ENCODE measurements at regions not wholly inside any gene's neighbourhood (a gene's known extent, or its start where the extent isn't known, plus 50 kb on each side); places are given as distances from the start of the nearest gene placed in this dataset.

DNA sequence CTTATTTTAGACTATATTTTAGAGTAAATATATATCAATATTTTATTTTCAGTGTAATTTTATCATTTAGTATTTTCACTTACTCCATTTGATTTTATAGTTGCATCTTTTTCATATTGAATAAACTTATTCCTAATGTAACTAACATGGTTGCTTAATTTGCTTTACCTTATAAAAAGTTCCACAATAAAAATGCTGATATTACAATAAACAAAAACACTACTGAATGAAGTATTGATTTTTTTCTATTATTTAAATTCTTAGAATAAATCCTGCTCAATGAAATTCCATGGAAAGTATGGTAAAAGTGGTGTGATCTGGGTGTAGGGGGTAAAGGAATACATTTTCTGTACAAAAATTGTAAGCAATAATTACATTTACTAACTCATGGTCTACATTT, 2074.9 kb upstream of the C9orf72 start:
- TF ChIP-seq, protein P1, sequence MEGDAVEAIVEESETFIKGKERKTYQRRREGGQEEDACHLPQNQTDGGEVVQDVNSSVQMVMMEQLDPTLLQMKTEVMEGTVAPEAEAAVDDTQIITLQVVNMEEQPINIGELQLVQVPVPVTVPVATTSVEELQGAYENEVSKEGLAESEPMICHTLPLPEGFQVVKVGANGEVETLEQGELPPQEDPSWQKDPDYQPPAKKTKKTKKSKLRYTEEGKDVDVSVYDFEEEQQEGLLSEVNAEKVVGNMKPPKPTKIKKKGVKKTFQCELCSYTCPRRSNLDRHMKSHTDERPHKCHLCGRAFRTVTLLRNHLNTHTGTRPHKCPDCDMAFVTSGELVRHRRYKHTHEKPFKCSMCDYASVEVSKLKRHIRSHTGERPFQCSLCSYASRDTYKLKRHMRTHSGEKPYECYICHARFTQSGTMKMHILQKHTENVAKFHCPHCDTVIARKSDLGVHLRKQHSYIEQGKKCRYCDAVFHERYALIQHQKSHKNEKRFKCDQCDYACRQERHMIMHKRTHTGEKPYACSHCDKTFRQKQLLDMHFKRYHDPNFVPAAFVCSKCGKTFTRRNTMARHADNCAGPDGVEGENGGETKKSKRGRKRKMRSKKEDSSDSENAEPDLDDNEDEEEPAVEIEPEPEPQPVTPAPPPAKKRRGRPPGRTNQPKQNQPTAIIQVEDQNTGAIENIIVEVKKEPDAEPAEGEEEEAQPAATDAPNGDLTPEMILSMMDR (IDR thresholded peaks at IDR 0.05) = no peak
- TF ChIP-seq POLR2AphosphoS5 (IDR thresholded peaks at IDR 0.05; ENCODE audit: low read depth, low read length) = no peak
- TF ChIP-seq, protein P2, sequence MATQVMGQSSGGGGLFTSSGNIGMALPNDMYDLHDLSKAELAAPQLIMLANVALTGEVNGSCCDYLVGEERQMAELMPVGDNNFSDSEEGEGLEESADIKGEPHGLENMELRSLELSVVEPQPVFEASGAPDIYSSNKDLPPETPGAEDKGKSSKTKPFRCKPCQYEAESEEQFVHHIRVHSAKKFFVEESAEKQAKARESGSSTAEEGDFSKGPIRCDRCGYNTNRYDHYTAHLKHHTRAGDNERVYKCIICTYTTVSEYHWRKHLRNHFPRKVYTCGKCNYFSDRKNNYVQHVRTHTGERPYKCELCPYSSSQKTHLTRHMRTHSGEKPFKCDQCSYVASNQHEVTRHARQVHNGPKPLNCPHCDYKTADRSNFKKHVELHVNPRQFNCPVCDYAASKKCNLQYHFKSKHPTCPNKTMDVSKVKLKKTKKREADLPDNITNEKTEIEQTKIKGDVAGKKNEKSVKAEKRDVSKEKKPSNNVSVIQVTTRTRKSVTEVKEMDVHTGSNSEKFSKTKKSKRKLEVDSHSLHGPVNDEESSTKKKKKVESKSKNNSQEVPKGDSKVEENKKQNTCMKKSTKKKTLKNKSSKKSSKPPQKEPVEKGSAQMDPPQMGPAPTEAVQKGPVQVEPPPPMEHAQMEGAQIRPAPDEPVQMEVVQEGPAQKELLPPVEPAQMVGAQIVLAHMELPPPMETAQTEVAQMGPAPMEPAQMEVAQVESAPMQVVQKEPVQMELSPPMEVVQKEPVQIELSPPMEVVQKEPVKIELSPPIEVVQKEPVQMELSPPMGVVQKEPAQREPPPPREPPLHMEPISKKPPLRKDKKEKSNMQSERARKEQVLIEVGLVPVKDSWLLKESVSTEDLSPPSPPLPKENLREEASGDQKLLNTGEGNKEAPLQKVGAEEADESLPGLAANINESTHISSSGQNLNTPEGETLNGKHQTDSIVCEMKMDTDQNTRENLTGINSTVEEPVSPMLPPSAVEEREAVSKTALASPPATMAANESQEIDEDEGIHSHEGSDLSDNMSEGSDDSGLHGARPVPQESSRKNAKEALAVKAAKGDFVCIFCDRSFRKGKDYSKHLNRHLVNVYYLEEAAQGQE (IDR thresholded peaks at IDR 0.05; ENCODE audit: insufficient read depth in 1 of 2, low read depth in 2 of 2, low read length in 1 of 2) = no peak
